ENCODE measurements at regions not wholly inside any gene's neighbourhood (a gene's known extent, or its start where the extent isn't known, plus 50 kb on each side); places are given as distances from the start of the nearest gene placed in this dataset.

DNA sequence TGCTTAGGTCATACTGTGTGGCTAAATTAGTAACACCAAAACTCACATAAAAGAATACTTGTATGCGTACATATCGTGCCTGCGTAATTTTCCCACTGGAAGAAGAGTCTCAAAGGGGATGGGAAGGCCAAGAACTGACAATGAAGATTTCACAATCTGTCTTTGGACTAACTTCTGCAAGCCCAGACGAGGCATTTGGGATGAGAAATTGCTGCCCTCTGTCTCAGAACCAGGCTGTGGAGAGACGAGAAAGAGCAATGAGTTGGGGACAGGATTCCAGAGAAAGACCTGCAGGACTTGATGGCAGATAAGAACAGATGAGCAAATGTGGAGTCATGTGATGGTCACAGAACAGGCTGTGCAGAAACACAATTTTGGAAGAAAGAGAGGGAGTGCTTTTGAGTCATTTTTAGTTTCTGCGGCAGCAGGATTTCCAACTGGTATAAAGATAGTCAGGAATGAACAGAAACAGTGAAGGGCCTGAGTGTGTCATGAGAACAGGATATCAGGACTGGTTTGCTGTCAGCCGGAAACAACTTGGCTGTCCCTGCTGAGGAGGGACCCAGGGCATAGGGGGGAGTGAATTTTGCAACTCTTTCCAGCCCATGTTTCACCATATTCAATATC is 82.7 kb upstream of the CTSC start:
- Histone ChIP-seq H3K27me3 (ENCODE audit: control insufficient read depth in 2 of 2, insufficient read depth in 2 of 2, low read length in 2 of 2) (no peaks in the 10 kb centered on the region), H4K20me1 (replicated peaks; ENCODE audit: control insufficient read depth, insufficient read depth, low read length) (no peaks in the 10 kb centered on the region), H3K36me3 (ENCODE audit: control insufficient read depth, insufficient read depth, low read length) (no peaks in the 10 kb centered on the region), H2AFZ (ENCODE audit: low read depth, low read length) (peak overlapping the region; percentile 68), H3K4me1 (replicated peaks in 1 of 2; ENCODE audit: control insufficient read depth in 2 of 2, insufficient read depth in 2 of 2, low read length in 2 of 2) (peaks cover 0 to 36% of the 10 kb centered on the region in 2 experiments; a peak in 4 of 5 replicates), H3K9me1 (ENCODE audit: control insufficient read depth, insufficient read depth, low read length) (no peaks in the 10 kb centered on the region), H3K9ac (ENCODE audit: insufficient read depth in 1 of 2, low read depth in 2 of 2, low read length in 2 of 2) (peak overlapping the region in 1 of 2 experiments; percentile 47; a peak in 2 of 4 replicates), H3K79me2 (ENCODE audit: control insufficient read depth, insufficient read depth, low read length) (no peaks in the 10 kb centered on the region), H3K4me3 (no peak overlapping the region), H3K27ac (ENCODE audit: extremely low read depth, low read depth, low read length) (peak overlapping the region; percentile 40), H3K4me2 (ENCODE audit: insufficient read depth, low read length) (peak overlapping the region; percentile 32; the same call in 1 of the 2 replicates), H3K9me3 (replicated peaks; ENCODE audit: control insufficient read depth, insufficient read depth, low read depth, low read length) (no peaks in the 10 kb centered on the region)
- peak; percentile 19 to 72 (median 34) for DNase-seq (ENCODE audit: extremely low read depth in 1 of 4, low spot score in 3 of 4)
- intact Hi-C loops (cut with micrococcal nuclease) = loop anchor here (5.0 kb wide), 2 partner anchors 43 to 63 kb away; no protein-coding TSS in a partner anchor
- FAIRE-seq = peak; percentile 84
- ATAC-seq = peak; percentile 80
- in situ Hi-C loops (cut with MboI) = no loop called here
- 31% methylated on average over 7 of the region's 7 CpGs for WGBS (ENCODE audit: insufficient coverage, low coverage, missing lambda C conversion rate)
- no TSS peak for BruUV-seq (replicated peaks)
- ChIA-PET CTCF (ENCODE audit: low intra/inter-chr PET ratio) (no interaction called here), POLR2A (no interaction called here)
- no peak for TF ChIP-seq ZBTB1 (CRISPR knock-in tag; IDR thresholded peaks at IDR 0.05; ENCODE audit: borderline replicate concordance, low read depth)
- TF ChIP-seq CEBPB (tag; IDR thresholded peaks at IDR 0.05) = peak; percentile 74
- peak; percentile 38; the same call in 1 of the 2 replicates for TF ChIP-seq ZNF589 (CRISPR knock-in tag; IDR thresholded peaks at IDR 0.05; ENCODE audit: low read depth)
- TF ChIP-seq CREB1 (IDR thresholded peaks at IDR 0.05) = peak; percentile 16; the same call in 1 of the 2 replicates
- TF ChIP-seq CREB1 (CRISPR knock-in tag; IDR thresholded peaks at IDR 0.05) = no peak
- TF ChIP-seq ZNF175 (CRISPR knock-in tag; IDR thresholded peaks at IDR 0.05; ENCODE audit: low read depth) = no peak
- peak; percentile 56 for TF ChIP-seq CBFA2T2 (conservative IDR thresholded peaks at IDR 0.05)
- TF ChIP-seq ETV1 (tag; conservative IDR thresholded peaks at IDR 0.05; ENCODE audit: low read depth) = peak; percentile 71
- TF ChIP-seq, protein P1, sequence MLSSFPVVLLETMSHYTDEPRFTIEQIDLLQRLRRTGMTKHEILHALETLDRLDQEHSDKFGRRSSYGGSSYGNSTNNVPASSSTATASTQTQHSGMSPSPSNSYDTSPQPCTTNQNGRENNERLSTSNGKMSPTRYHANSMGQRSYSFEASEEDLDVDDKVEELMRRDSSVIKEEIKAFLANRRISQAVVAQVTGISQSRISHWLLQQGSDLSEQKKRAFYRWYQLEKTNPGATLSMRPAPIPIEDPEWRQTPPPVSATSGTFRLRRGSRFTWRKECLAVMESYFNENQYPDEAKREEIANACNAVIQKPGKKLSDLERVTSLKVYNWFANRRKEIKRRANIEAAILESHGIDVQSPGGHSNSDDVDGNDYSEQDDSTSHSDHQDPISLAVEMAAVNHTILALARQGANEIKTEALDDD (IDR thresholded peaks at IDR 0.05) = 0 out of 2 replicates have a peak, but pooled peaks have one; percentile 11
- no peak for TF ChIP-seq NR4A1 (CRISPR knock-in tag; IDR thresholded peaks at IDR 0.05)
- TF ChIP-seq NR4A1 (tag; IDR thresholded peaks at IDR 0.05) = 0 out of 2 replicates have a peak, but pooled peaks have one; percentile 52
- TF ChIP-seq JUN (IDR thresholded peaks at IDR 0.05; ENCODE audit: borderline replicate concordance, low read depth, low read length) = 0 out of 2 replicates have a peak, but pooled peaks have one; percentile 36
- TF ChIP-seq JUN (CRISPR knock-in tag; IDR thresholded peaks at IDR 0.05; ENCODE audit: borderline replicate concordance) = no peak
- TF ChIP-seq ARID1B (IDR thresholded peaks at IDR 0.05) = peak; percentile 63
- TF ChIP-seq TCF7L2 (IDR thresholded peaks at IDR 0.05; ENCODE audit: low read depth, low read length) = no peak
- TF ChIP-seq TAL1 (IDR thresholded peaks at IDR 0.05) = 0 out of 2 replicates have a peak, but pooled peaks have one; percentile 13
- TF ChIP-seq HDAC2 (IDR thresholded peaks at IDR 0.05) = 0 out of 2 replicates have a peak, but pooled peaks have one; percentile 31
- TF ChIP-seq GATA2 (CRISPR knock-in tag; IDR thresholded peaks at IDR 0.05) = peak; percentile 73; the same call in 1 of the 2 replicates
- TF ChIP-seq MECOM (CRISPR knock-in tag; IDR thresholded peaks at IDR 0.05) = peak; percentile 46; the same call in 1 of the 2 replicates
- TF ChIP-seq, protein P2, sequence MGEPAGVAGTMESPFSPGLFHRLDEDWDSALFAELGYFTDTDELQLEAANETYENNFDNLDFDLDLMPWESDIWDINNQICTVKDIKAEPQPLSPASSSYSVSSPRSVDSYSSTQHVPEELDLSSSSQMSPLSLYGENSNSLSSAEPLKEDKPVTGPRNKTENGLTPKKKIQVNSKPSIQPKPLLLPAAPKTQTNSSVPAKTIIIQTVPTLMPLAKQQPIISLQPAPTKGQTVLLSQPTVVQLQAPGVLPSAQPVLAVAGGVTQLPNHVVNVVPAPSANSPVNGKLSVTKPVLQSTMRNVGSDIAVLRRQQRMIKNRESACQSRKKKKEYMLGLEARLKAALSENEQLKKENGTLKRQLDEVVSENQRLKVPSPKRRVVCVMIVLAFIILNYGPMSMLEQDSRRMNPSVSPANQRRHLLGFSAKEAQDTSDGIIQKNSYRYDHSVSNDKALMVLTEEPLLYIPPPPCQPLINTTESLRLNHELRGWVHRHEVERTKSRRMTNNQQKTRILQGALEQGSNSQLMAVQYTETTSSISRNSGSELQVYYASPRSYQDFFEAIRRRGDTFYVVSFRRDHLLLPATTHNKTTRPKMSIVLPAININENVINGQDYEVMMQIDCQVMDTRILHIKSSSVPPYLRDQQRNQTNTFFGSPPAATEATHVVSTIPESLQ (CRISPR knock-in tag; IDR thresholded peaks at IDR 0.05) = no peak
- TF ChIP-seq SMARCE1 (IDR thresholded peaks at IDR 0.05) = peak; percentile 65
- peak; percentile 81 for TF ChIP-seq ZNF134 (CRISPR knock-in tag; conservative IDR thresholded peaks at IDR 0.05)
- no peak for TF ChIP-seq KAT2B (IDR thresholded peaks at IDR 0.05; ENCODE audit: low read depth, low read length)
